Stimulated activated naive B cell treated with anti-CD40 and anti-IgM and Interleukin-4, amounts not matched to agents 10 μg/mL and 1 μg/mL and 100 μg/mL, for 72 hours (primary cell): ENCODE measurements at regions not wholly inside any gene's neighbourhood (a gene's known extent, or its start where the extent isn't known, plus 50 kb on each side); places are given as distances from the start of the nearest gene placed in this dataset.

Experiments used
- ATAC-seq, 2 donors: fragments of 150-1000 bp; cut with Tn5 transposase; replicated peaks; 2 replicates each; pipeline ENCODE4 v1.10.0; 2021; ENCODE audit warnings: moderate library complexity in 1 of 2
- DNase-seq: peaks from one replicate; pipeline ENCODE4 v3.0.0; 2021
- H3K27ac Mint-ChIP-seq: one replicate; pipeline ENCODE4 v1.8.0; 2022; ENCODE audit warnings: mild to moderate bottlenecking, mixed read lengths
- H3K27me3 Mint-ChIP-seq, 2 donors: one replicate each; pipeline ENCODE4 v1.8.0; 2022; ENCODE audit warnings: mixed read lengths in 2 of 2
- H3K36me3 Mint-ChIP-seq, 2 donors: one replicate each; pipeline ENCODE4 v1.8.0; 2022; ENCODE audit warnings: mixed read lengths in 2 of 2, mild to moderate bottlenecking in 1 of 2
- H3K4me1 Mint-ChIP-seq, 2 donors: one replicate each; pipeline ENCODE4 v1.8.0; 2022; ENCODE audit warnings: mixed read lengths in 2 of 2, mild to moderate bottlenecking in 1 of 2
- H3K4me3 Mint-ChIP-seq, 2 donors: one replicate each; pipeline ENCODE4 v1.8.0; 2022; ENCODE audit warnings: mild to moderate bottlenecking in 2 of 2, mixed read lengths in 2 of 2, moderate library complexity in 1 of 2
- H3K9me3 Mint-ChIP-seq, 2 donors: one replicate each; pipeline ENCODE4 v1.8.0; 2022; ENCODE audit warnings: mixed read lengths in 2 of 2, mild to moderate bottlenecking in 1 of 2

DNA sequence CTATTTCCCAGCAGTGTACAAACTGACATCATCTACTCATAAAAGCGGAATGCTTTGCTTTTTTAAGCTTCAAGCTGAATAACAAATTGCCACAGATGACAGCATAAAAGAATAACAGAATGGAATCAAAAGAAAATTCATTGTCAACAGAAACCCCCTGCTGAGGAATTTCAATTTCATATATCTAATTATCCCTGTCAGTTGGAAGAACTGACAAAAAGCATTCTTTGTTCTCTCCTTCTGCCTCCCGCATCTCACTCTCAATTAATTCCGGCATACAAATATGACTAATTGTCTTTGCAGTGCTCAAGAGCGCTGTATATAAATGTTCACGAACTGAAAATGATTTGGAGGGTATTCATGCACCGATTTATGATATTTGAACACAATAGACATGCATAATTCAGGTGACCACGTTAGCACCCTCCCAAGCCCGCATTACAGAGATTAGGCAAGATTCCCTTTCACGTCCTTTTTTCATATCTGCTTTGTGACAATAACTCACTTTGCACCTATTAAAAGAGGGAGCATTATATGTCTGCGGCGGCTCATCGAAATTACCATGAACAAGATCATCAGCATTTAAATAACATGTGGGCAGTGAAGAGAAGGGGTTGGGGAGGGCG lies 277.7 kb upstream of the SALL3 start:
- H3K4me3 Mint-ChIP-seq, result no peak overlapping the region
- no peak for ATAC-seq
- no peak overlapping the region for H3K27ac Mint-ChIP-seq
- peaks cover 6 to 20% of the 10 kb centered on the region in 2 donors for H3K9me3 Mint-ChIP-seq
- no peaks in the 10 kb centered on the region for H3K4me1 Mint-ChIP-seq
- DNase-seq, result no peak
- H3K27me3 Mint-ChIP-seq, result peaks cover 0 to 17% of the 10 kb centered on the region in 2 donors
- H3K36me3 Mint-ChIP-seq, result no peaks in the 10 kb centered on the region

DNA sequence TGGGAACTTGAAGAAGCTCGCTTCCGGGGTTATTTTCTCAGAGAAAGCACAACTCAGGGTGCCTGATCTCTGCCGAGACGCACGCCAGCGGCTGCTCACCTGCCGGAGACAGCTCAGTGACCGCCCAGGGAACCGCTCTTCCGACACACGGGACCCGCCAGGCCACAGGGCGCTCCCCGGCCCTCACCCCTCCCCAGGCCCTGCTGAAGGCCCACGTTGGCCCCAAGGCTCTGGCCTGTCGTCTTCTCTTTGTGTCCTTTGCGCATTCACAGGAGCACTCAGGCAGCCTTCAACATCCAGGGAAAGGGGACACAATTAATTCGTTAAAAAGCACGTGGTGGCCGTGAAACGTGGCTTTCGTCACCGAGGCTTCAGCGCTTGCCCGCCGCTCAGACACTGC lies 276.3 kb upstream of the SALL3 start:
- DNase-seq, result no peak
- Mint-ChIP-seq H3K27me3 (peaks cover 0 to 17% of the 10 kb centered on the region in 2 donors), H3K9me3 (peaks cover 12 to 21% of the 10 kb centered on the region in 2 donors), H3K36me3 (no peaks in the 10 kb centered on the region), H3K4me1 (no peaks in the 10 kb centered on the region), H3K27ac (no peak overlapping the region), H3K4me3 (no peak overlapping the region)
- no peak for ATAC-seq

DNA sequence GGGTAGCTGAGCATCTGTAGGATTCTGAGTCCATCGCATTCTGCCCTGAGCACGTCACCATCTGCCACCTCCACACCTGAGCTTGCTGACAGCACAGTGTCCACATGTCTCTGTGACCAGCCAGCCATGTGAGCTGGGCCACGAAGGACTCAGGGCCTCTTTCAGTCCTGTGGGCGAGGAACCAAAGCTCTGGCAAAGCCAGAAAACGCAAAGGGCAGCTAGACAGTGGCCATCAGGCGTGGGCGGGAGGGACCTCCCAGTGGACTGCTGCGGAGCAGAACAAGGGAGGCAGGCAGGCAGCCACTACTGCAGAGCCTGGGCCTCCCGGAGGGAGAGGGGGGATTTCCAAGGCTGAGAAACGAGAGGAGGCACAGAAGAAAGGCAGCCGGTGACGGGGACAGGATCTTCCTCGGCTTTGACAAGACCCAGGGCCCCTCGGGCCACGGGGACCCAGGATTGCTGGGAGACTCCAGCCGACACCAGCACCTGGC lies 274.6 kb upstream of the SALL3 start:
- ATAC-seq, result no peak
- no peaks in the 10 kb centered on the region for H3K4me1 Mint-ChIP-seq
- no peak for DNase-seq
- H3K36me3 Mint-ChIP-seq, result no peaks in the 10 kb centered on the region
- no peak overlapping the region for H3K4me3 Mint-ChIP-seq
- no peak overlapping the region for H3K27ac Mint-ChIP-seq
- peaks cover 16 to 25% of the 10 kb centered on the region in 2 donors for H3K9me3 Mint-ChIP-seq
- H3K27me3 Mint-ChIP-seq, result peaks cover 0 to 17% of the 10 kb centered on the region in 2 donors

DNA sequence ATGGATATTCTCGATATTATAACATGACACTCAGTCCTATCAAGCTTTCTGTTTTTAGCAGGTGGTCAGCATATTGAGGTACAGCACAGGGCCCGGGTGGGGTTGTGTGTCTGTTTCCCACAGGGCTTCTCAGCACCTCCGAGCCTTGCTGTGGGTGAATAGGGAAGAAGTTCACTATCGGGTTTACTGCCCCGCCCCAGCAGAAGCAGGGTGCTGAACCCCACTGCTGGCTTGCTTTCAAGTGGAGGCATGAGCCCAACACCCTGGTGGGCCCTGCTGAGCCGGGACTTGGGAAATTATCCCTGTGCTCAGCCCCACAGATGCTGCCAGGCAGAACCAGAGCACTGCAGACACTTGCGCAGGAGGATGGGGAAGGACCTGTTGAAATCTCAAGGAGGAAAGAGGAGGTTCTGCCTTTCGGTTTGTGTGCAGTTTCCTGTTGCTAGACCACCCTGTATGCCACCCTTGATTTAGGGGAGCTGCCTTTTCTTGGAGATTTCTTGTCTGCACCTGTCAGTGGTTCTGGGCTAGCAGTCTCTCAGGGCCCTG lies 270.3 kb upstream of the SALL3 start:
- H3K27me3 Mint-ChIP-seq, result no peaks in the 10 kb centered on the region

DNA sequence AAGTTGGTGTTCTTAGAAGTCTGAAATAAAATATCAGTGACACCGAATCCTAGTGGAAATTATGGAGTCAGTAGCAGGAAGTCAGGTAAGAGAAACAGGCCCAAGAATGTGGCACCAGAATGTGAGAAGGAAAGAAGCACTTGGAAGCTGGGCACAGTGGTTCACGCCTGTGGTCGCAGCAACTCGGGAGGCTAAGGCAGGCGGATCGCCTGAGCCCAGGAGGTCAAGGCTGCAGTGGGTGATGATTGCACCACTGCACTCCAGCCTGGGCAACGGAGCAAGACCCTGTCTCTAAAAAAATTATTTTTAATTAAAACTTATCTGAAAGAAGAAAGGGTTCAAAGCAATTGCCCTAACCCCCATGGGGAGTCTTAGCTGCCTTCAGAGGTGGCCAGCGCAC lies 268.3 kb upstream of the SALL3 start:
- Mint-ChIP-seq H3K27me3 (no peaks in the 10 kb centered on the region), H3K9me3 (peaks cover 20 to 27% of the 10 kb centered on the region in 2 donors), H3K4me1 (no peaks in the 10 kb centered on the region), H3K4me3 (no peak overlapping the region), H3K36me3 (no peaks in the 10 kb centered on the region), H3K27ac (no peak overlapping the region)
- no peak for DNase-seq
- ATAC-seq, result no peak

More for the DNA sequence above, 270.3 kb upstream of the SALL3 start:
- Mint-ChIP-seq H3K4me3 (no peak overlapping the region), H3K4me1 (no peaks in the 10 kb centered on the region), H3K9me3 (peaks cover 18 to 27% of the 10 kb centered on the region in 2 donors), H3K36me3 (no peaks in the 10 kb centered on the region), H3K27ac (no peak overlapping the region)
- ATAC-seq (no peak), DNase-seq (no peak)

DNA sequence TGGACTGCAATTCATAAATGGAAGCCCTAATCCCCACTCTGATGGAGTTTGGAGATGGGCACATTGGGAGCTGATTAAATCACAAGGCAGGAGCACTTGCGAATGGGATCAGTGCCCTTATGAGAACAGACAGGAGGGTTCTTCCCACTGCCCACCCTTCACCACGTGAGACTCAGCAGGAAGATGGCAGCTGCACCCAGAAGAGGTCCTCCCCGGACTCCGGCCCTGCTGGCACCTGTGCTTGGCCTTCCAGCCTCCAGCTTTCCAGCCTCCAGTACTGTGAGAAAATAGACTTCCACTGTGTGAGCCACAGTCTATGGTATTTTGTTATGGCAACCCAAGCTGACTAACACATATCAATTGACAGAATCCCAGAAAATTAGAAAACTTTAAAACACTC lies 267.6 kb upstream of the SALL3 start:
- ATAC-seq (no peak), DNase-seq (no peak)
- Mint-ChIP-seq H3K27ac (no peak overlapping the region), H3K9me3 (peaks cover 20 to 24% of the 10 kb centered on the region in 2 donors), H3K4me1 (no peaks in the 10 kb centered on the region), H3K27me3 (no peaks in the 10 kb centered on the region), H3K36me3 (no peaks in the 10 kb centered on the region), H3K4me3 (no peak overlapping the region)

DNA sequence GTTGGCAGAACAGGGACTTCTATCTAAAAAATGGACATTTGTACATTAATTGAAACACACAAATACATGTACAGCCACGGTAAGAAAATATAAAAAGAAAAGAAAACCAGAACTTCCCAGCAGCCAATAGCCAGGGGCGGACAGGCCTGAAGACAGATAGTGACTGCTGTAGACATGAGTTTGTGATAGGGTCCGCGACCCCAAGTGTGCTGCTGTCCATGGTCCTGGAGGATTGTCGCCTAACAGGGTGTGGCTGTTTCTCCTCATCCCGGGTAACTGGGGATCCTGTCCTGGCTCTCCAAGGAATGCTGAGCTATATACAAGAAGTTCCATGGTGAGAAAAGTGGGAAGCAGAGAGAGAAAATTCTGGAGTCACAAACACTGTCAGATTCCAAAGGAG lies 266.5 kb upstream of the SALL3 start:
- Mint-ChIP-seq H3K4me1 (no peaks in the 10 kb centered on the region), H3K27me3 (no peaks in the 10 kb centered on the region), H3K27ac (no peak overlapping the region), H3K4me3 (no peak overlapping the region), H3K36me3 (no peaks in the 10 kb centered on the region), H3K9me3 (peaks cover 16 to 19% of the 10 kb centered on the region in 2 donors)
- ATAC-seq, result no peak
- DNase-seq, result no peak

DNA sequence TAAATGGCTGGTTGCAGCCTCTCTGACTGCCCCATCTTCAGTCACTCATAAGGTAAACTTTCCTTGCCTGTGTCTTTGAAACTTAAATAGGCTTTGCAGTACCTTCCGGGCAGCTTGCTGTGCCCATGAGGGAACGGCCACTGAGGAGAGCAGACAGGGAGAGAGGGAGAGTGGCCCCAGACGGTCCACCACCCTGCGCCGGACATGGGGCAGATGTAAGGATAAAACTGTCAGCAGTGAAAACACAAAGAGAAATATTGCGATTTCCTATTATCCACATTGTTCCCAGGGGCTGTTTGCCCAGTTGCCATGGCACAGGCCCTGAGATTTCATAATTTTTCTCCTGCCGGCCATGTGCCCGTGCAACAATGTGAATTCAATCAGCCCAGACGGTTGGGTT lies 265.9 kb upstream of the SALL3 start:
- DNase-seq, result no peak
- no peak for ATAC-seq
- H3K27me3 Mint-ChIP-seq, result no peaks in the 10 kb centered on the region
- H3K4me3 Mint-ChIP-seq, result no peak overlapping the region
- H3K36me3 Mint-ChIP-seq, result no peaks in the 10 kb centered on the region
- H3K9me3 Mint-ChIP-seq, result peaks cover 11 to 12% of the 10 kb centered on the region in 2 donors
- no peaks in the 10 kb centered on the region for H3K4me1 Mint-ChIP-seq
- H3K27ac Mint-ChIP-seq, result no peak overlapping the region

DNA sequence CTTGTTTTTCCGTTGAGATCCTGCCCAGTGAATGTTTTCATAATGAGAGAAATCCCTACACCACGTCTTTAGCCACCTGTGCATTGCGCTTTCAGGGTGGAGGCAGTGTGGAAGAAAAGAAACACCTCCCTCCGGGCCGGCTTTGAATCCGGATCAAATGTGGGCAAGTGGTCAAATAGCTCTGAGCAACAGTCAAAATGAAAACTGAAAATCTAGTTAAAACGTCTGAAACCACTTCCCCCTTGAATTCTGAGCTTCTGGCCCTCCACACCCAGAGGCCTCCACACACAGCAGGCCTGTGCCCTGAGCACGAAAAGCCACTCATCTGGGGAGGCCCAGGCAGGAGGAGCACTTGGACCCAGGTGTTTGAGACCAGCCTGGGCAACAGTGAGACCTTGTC lies 263.6 kb upstream of the SALL3 start:
- H3K27ac Mint-ChIP-seq, result no peak overlapping the region
- DNase-seq, result no peak

DNA sequence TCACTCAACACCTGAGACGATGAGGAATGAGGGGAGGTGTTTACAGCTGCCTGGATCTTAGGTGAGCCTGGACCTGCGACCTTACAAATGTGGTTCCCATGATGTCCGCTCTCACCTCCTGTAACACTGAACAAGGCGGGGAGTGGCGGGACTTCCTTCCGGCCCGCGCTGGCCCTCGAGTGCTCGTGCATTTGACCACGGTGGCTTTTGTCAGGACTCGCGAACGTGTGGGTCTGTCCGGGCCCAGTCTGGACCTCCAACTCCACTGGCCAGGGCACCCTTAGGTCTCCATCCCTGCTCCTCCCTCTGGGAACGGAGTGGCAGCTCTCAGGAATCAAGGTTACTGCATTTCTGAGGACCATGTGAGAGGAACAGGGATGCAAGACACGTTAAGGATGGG lies 263.0 kb upstream of the SALL3 start:
- no peak for DNase-seq
- H3K27ac Mint-ChIP-seq, result no peak overlapping the region
- H3K4me3 Mint-ChIP-seq, result no peak overlapping the region
- no peaks in the 10 kb centered on the region for H3K36me3 Mint-ChIP-seq
- H3K9me3 Mint-ChIP-seq, result peaks cover 0 to 7% of the 10 kb centered on the region in 2 donors
- H3K27me3 Mint-ChIP-seq, result peaks cover 8 to 16% of the 10 kb centered on the region in 2 donors
- no peaks in the 10 kb centered on the region for H3K4me1 Mint-ChIP-seq
- ATAC-seq, result no peak

More for the DNA sequence above, 263.6 kb upstream of the SALL3 start:
- Mint-ChIP-seq H3K4me1 (no peaks in the 10 kb centered on the region), H3K4me3 (no peak overlapping the region), H3K36me3 (no peaks in the 10 kb centered on the region), H3K9me3 (peaks cover 3 to 9% of the 10 kb centered on the region in 2 donors), H3K27me3 (peaks cover 5 to 10% of the 10 kb centered on the region in 2 donors)
- no peak for ATAC-seq

DNA sequence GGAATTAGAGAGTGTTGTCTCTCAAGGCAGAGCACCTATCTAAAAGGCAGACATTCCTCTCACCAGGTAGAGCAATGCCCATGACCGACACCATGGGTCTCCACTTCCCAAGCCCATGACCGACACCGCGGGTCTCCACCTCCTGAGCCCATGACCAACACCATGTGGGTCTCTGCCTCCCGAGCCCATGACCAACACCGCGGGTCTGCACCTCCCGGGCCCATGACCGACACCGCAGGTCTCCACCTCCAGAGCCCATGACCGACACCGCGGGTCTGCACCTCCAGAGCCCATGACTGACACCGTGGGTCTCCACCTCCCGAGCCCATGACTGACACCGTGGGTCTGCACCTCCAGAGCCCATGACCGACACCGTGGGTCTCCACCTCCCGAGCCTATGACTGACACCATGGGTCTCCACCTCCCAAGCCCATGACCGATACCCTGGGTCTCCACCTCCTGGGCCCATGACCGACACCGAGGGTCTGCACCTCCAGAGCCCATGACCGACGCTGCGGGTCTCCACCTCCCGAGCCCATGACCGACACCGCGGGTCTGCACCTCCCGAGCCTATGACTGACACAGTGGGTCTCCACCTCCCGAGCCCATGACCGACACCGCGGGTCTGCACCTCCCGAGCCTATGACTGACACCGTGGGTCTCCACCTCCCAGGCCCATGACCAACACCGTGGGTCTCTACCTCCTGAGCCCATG lies 262.4 kb upstream of the SALL3 start:
- Mint-ChIP-seq H3K4me1 (no peaks in the 10 kb centered on the region), H3K36me3 (no peaks in the 10 kb centered on the region), H3K4me3 (no peak overlapping the region), H3K9me3 (peaks cover 0 to 7% of the 10 kb centered on the region in 2 donors), H3K27me3 (peaks cover 10 to 20% of the 10 kb centered on the region in 2 donors), H3K27ac (no peak overlapping the region)
- no peak for ATAC-seq
- no peak for DNase-seq

DNA sequence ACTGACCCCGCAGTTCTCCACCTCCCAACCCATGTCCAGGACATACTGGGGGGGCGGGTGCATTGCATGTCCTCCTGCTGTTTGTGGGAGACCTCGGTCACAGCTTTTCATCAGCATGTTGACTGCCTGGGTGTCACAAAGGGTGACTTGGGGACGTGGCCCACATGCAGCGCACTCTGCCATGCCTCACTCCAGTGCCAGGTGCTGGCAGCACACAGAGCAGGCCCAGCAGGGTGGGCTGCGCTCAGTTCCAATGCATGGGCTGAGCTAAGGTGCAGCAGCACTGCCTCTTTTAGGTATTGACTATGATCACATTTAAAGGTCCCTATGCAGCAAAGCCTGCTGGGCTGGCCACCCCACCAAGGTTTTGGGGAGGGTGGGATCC lies 261.9 kb upstream of the SALL3 start:
- H3K9me3 Mint-ChIP-seq, result peaks cover 0 to 7% of the 10 kb centered on the region in 2 donors
- no peaks in the 10 kb centered on the region for H3K36me3 Mint-ChIP-seq
- H3K4me1 Mint-ChIP-seq, result no peaks in the 10 kb centered on the region
- H3K27me3 Mint-ChIP-seq, result peaks cover 10 to 20% of the 10 kb centered on the region in 2 donors
- DNase-seq (no peak), ATAC-seq (no peak)
- H3K4me3 Mint-ChIP-seq, result no peak overlapping the region
- H3K27ac Mint-ChIP-seq, result no peak overlapping the region

DNA sequence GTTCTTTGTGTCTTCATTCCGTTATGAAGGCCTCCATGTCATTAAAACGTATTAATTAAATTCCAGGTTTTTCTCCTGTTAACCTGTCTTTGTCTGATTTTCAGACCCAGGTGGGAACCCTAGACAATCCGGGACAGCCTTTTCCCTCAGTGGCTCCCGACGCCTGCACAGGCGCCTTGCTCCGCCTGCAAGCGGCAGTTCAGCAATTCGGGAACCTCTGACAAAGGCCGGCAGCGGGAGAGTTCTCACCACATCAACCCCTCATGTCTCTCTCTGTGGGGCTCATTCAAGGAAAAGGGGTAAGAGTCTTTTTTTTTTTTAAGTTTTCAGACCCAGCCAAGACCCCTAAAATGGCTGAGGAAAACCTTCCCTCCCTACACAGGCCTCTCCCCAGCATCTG lies 259.8 kb upstream of the SALL3 start:
- Mint-ChIP-seq H3K4me3 (no peak overlapping the region), H3K4me1 (no peaks in the 10 kb centered on the region)

DNA sequence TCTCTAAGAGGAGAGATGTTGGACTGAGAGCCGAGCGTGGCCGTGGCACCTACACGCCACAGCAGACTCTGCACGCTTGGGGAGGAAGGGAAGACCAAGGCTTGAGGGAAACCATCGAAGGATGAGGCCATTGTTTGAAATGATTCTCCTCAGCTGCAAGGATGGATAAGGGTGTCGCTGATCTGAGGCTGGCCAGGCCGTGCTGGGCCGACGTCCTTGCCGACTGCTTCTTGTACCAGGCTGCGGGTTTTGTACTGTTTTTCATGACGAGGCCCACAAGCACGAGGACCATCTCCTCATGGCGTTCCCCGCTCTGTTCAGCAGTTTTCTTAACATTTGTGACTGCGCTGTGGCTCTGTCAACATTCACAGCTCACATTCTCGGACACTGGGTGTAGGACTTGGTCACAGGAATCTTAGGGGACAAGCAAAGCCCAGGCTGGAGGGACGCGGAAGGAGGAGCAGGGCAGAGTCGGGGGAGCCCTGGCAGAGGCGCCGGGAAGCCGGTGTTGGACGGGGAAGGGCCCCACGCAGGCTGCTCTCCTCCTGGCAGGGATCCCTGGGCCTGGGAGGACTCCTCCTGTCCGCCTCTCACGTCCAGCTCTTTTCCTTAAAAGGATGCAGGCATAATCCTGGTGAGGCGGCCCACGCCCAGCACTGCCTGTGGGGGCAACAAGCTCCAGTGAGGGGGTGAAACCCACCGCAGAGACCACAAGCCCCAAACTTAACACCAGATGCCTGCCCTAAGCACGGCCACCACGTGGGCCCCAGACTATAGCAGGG lies 259.0 kb upstream of the SALL3 start:
- Mint-ChIP-seq H3K27me3 (peaks cover 20 to 21% of the 10 kb centered on the region in 2 donors), H3K27ac (no peak overlapping the region), H3K9me3 (peaks cover 0 to 3% of the 10 kb centered on the region in 2 donors), H3K4me3 (no peak overlapping the region), H3K36me3 (no peaks in the 10 kb centered on the region), H3K4me1 (no peaks in the 10 kb centered on the region)
- DNase-seq, result no peak
- ATAC-seq, result no peak

More for the DNA sequence above, 259.8 kb upstream of the SALL3 start:
- Mint-ChIP-seq H3K9me3 (peaks cover 0 to 3% of the 10 kb centered on the region in 2 donors), H3K27me3 (peaks cover 20 to 21% of the 10 kb centered on the region in 2 donors), H3K36me3 (no peaks in the 10 kb centered on the region), H3K27ac (no peak overlapping the region)
- no peak for ATAC-seq
- DNase-seq, result no peak
